ENCODE measurements at regions not wholly inside any gene's neighbourhood (a gene's known extent, or its start where the extent isn't known, plus 50 kb on each side); places are given as distances from the start of the nearest gene placed in this dataset.

GRCh38 chr7:53719122-53719521 lies 683.7 kb downstream of the POM121L12 start:
- DNase-seq = no peak

GRCh38 chr7:53740971-53741370 lies 705.5 kb downstream of the POM121L12 start:
- no peak for DNase-seq

GRCh38 chr7:53743697-53744402 lies 708.4 kb downstream of the POM121L12 start:
- no peak for DNase-seq

GRCh38 chr7:53744403-53744760 lies 708.9 kb downstream of the POM121L12 start:
- no peak for DNase-seq

- no peak for DNase-seq
Observed at GRCh38 chr7:53756946-53757345, 721.5 kb downstream of the POM121L12 start.

- no peak for DNase-seq
Observed at GRCh38 chr7:53768186-53768585, 732.8 kb downstream of the POM121L12 start.

- DNase-seq = no peak
Observed at GRCh38 chr7:53771701-53772100, 736.3 kb downstream of the POM121L12 start.

GRCh38 chr7:53776323-53776722 lies 740.9 kb downstream of the POM121L12 start:
- no peak for DNase-seq

- DNase-seq = no peak
Observed at GRCh38 chr7:53789741-53790140, 752.4 kb upstream of the VSTM2A start.

- DNase-seq = no peak
Observed at GRCh38 chr7:53794816-53795215, 747.4 kb upstream of the VSTM2A start.

GRCh38 chr7:53800746-53801145 lies 741.4 kb upstream of the VSTM2A start:
- no peak for DNase-seq

GRCh38 chr7:53806119-53806518 lies 736.1 kb upstream of the VSTM2A start:
- DNase-seq = no peak

GRCh38 chr7:53811555-53812079 lies 730.6 kb upstream of the VSTM2A start:
- no peak for DNase-seq

- no peak for DNase-seq
Observed at GRCh38 chr7:53812135-53812534, 730.0 kb upstream of the VSTM2A start.

GRCh38 chr7:53835301-53835700 lies 706.9 kb upstream of the VSTM2A start:
- no peak for DNase-seq

- DNase-seq = no peak
Observed at GRCh38 chr7:53877688-53878087, 664.5 kb upstream of the VSTM2A start.

- DNase-seq = no peak
Observed at GRCh38 chr7:53900856-53901528, 641.2 kb upstream of the VSTM2A start.

- DNase-seq = no peak
Observed at GRCh38 chr7:53904355-53904754, 637.8 kb upstream of the VSTM2A start.

GRCh38 chr7:53917637-53918036 lies 624.5 kb upstream of the VSTM2A start:
- DNase-seq = no peak

GRCh38 chr7:53920011-53920410 lies 622.2 kb upstream of the VSTM2A start:
- no peak for DNase-seq

GRCh38 chr7:53940483-53940882 lies 601.7 kb upstream of the VSTM2A start:
- no peak for DNase-seq

GRCh38 chr7:53947732-53948131 lies 594.4 kb upstream of the VSTM2A start:
- DNase-seq = no peak

GRCh38 chr7:53965716-53966115 lies 576.5 kb upstream of the VSTM2A start:
- no peak for DNase-seq

GRCh38 chr7:53983480-53983879 lies 558.7 kb upstream of the VSTM2A start:
- no peak for DNase-seq

- DNase-seq = no peak
Observed at GRCh38 chr7:53984776-53985175, 557.4 kb upstream of the VSTM2A start.

Measured in AML-193 (cell line).